ENCODE measurements at regions not wholly inside any gene's neighbourhood (a gene's known extent, or its start where the extent isn't known, plus 50 kb on each side); places are given as distances from the start of the nearest gene placed in this dataset.
A peak's percentile ranks its signal among the peaks of the same experiment; 100 is the strongest.
"Not testable (repeated sequence)": the region's sequence is repeated elsewhere in the genome, so short reads cannot be mapped to it uniquely, and the experiment has no call there.

GRCh38 chr18:78438235-78438634 is 541.4 kb upstream of the SALL3 start:
- DNase-seq (ENCODE audit: low spot score): not testable (repeated sequence)

GRCh38 chr18:78445880-78446279 is 533.7 kb upstream of the SALL3 start:
- DNase-seq (ENCODE audit: low spot score): no peak

- peak; percentile 33 for DNase-seq (ENCODE audit: low spot score)
Observed at GRCh38 chr18:78447211-78447610, 532.4 kb upstream of the SALL3 start.

GRCh38 chr18:78448106-78448505 is 531.5 kb upstream of the SALL3 start:
- no peak for DNase-seq (ENCODE audit: low spot score)

- DNase-seq (ENCODE audit: low spot score): no peak
Observed at GRCh38 chr18:78448591-78448990, 531.0 kb upstream of the SALL3 start.

- DNase-seq (ENCODE audit: low spot score): no peak
Observed at GRCh38 chr18:78454221-78454620, 525.4 kb upstream of the SALL3 start.

- DNase-seq (ENCODE audit: low spot score): no peak
Observed at GRCh38 chr18:78455386-78455785, 524.2 kb upstream of the SALL3 start.

- DNase-seq (ENCODE audit: low spot score): no peak
Observed at GRCh38 chr18:78457011-78457410, 522.6 kb upstream of the SALL3 start.

- no peak for DNase-seq (ENCODE audit: low spot score)
Observed at GRCh38 chr18:78457731-78458130, 521.9 kb upstream of the SALL3 start.

GRCh38 chr18:78458356-78458755 is 521.3 kb upstream of the SALL3 start:
- DNase-seq (ENCODE audit: low spot score): no peak

- no peak for DNase-seq (ENCODE audit: low spot score)
Observed at GRCh38 chr18:78459668-78460067, 520.0 kb upstream of the SALL3 start.

- no peak for DNase-seq (ENCODE audit: low spot score)
Observed at GRCh38 chr18:78460558-78460957, 519.1 kb upstream of the SALL3 start.

GRCh38 chr18:78473563-78473962 is 506.1 kb upstream of the SALL3 start:
- DNase-seq (ENCODE audit: low spot score): no peak

- DNase-seq (ENCODE audit: low spot score): no peak
Observed at GRCh38 chr18:78477840-78478239, 501.8 kb upstream of the SALL3 start.

- DNase-seq (ENCODE audit: low spot score): no peak
Observed at GRCh38 chr18:78479443-78479842, 500.2 kb upstream of the SALL3 start.

GRCh38 chr18:78480262-78481054 is 499.2 kb upstream of the SALL3 start:
- no peak for DNase-seq (ENCODE audit: low spot score)

GRCh38 chr18:78482378-78482777 is 497.2 kb upstream of the SALL3 start:
- DNase-seq (ENCODE audit: low spot score): no peak

GRCh38 chr18:78487649-78488048 is 492.0 kb upstream of the SALL3 start:
- no peak for DNase-seq (ENCODE audit: low spot score)

- no peak for DNase-seq (ENCODE audit: low spot score)
Observed at GRCh38 chr18:78492064-78492812, 487.4 kb upstream of the SALL3 start.

- no peak for DNase-seq (ENCODE audit: low spot score)
Observed at GRCh38 chr18:78492813-78493371, 486.7 kb upstream of the SALL3 start.

- DNase-seq (ENCODE audit: low spot score): not testable (repeated sequence)
Observed at GRCh38 chr18:78493490-78493889, 486.1 kb upstream of the SALL3 start.

- no peak for DNase-seq (ENCODE audit: low spot score)
Observed at GRCh38 chr18:78494204-78495085, 485.2 kb upstream of the SALL3 start.

Measured in umbilical cord (tissue), 1 donor.